GM21576 (cell line): ENCODE measurements at regions not wholly inside any gene's neighbourhood (a gene's known extent, or its start where the extent isn't known, plus 50 kb on each side); places are given as distances from the start of the nearest gene placed in this dataset.

Source experiments
- ATAC-seq: cut with Tn5 transposase; IDR thresholded peaks from one replicate; pipeline ENCODE4 v1.9.1; 2021; ENCODE audit warnings: mild to moderate bottlenecking, moderate library complexity; ENCODE audit not compliant: unreplicated experiment

GRCh38 chr3:189455009-189455408, 176.2 kb upstream of the TP63 start:
- no peak for ATAC-seq

- no peak for ATAC-seq
These were observed 175.4 kb upstream of the TP63 start for GRCh38 chr3:189455641-189456417.

GRCh38 chr3:189457201-189457607, 174.0 kb upstream of the TP63 start:
- no peak for ATAC-seq

- no peak for ATAC-seq
These were observed 173.4 kb upstream of the TP63 start for GRCh38 chr3:189457631-189458412.

- ATAC-seq, result no peak
These were observed 172.7 kb upstream of the TP63 start for GRCh38 chr3:189458528-189458927.

GRCh38 chr3:189459231-189459630, 172.0 kb upstream of the TP63 start:
- ATAC-seq, result no peak

GRCh38 chr3:189460511-189460910, 170.7 kb upstream of the TP63 start:
- ATAC-seq, result no peak

- no peak for ATAC-seq
These were observed 166.4 kb upstream of the TP63 start for GRCh38 chr3:189464799-189465198.

GRCh38 chr3:189466004-189466403, 165.2 kb upstream of the TP63 start:
- no peak for ATAC-seq

- ATAC-seq, result no peak
These were observed 163.7 kb upstream of the TP63 start for GRCh38 chr3:189467451-189467850.

GRCh38 chr3:189474944-189475343, 156.2 kb upstream of the TP63 start:
- no peak for ATAC-seq

GRCh38 chr3:189477614-189478013, 153.6 kb upstream of the TP63 start:
- no peak for ATAC-seq

- ATAC-seq, result no peak
These were observed 144.6 kb upstream of the TP63 start for GRCh38 chr3:189486556-189486955.

GRCh38 chr3:189488241-189488767, 142.9 kb upstream of the TP63 start:
- ATAC-seq, result no peak

GRCh38 chr3:189490337-189490736, 140.9 kb upstream of the TP63 start:
- ATAC-seq, result no peak

GRCh38 chr3:189490749-189491148, 140.4 kb upstream of the TP63 start:
- no peak for ATAC-seq

- no peak for ATAC-seq
These were observed 139.4 kb upstream of the TP63 start for GRCh38 chr3:189491831-189492230.

- no peak for ATAC-seq
These were observed 137.9 kb upstream of the TP63 start for GRCh38 chr3:189493271-189493670.

- ATAC-seq, result no peak
These were observed 136.6 kb upstream of the TP63 start for GRCh38 chr3:189494632-189495031.

- ATAC-seq, result no peak
These were observed 134.6 kb upstream of the TP63 start for GRCh38 chr3:189496375-189497138.

- ATAC-seq, result no peak
These were observed 132.0 kb upstream of the TP63 start for GRCh38 chr3:189498995-189499704.
